ENCODE measurements at regions not wholly inside any gene's neighbourhood (a gene's known extent, or its start where the extent isn't known, plus 50 kb on each side); places are given as distances from the start of the nearest gene placed in this dataset.
"Not testable (repeated sequence)": the region's sequence is repeated elsewhere in the genome, so short reads cannot be mapped to it uniquely, and the experiment has no call there.

DNA sequence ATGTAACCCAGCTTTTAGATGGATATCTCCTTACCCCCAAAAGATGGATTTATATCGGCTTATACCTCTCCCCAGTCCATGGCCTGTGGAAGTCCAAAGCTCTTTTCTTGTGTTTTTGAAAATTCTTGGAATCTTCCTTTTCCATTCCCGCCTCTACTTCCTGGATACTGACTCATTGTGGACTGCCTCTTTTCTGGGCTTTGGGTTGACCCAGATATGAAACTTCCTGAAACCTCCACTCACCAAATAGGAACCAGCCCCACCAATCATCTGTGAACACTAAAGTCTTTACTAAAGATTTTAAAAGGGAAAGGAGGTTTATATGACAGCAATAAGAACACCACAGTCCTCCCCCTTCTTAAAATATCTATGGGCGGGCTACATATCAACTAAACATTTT is 163.4 kb upstream of the SYN3 start:
- DNase-seq (ENCODE audit: low spot score) = no peak

DNA sequence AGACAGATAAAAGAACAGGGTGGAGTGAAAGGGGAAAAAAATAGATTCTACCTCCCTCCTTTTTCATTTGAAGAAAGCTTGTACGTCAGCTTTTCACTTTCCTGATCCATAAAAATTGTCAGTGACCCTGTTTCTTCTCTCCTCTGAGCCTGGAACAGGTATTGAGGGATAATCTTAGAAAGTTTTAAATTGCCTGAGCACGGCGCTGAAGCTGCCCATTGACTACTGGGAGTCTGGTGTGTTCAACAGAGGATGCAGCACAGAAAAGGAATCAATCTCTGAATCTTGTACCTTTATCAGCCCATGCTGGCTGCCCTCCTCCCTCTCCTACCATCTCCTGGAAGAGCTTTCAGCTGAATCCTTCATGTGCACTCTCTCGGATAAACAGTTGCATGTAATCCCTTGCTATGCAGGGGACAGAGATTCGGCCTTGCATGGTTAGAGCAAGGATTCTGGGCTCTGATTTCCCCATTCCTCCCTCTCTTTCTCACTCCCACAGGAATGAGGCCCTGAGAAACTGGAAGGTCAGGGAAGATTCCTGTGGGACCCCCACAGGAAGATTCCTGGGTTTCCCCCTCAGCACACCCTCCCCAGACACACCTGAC is 162.4 kb upstream of the SYN3 start:
- no peak for DNase-seq (ENCODE audit: low spot score)

DNA sequence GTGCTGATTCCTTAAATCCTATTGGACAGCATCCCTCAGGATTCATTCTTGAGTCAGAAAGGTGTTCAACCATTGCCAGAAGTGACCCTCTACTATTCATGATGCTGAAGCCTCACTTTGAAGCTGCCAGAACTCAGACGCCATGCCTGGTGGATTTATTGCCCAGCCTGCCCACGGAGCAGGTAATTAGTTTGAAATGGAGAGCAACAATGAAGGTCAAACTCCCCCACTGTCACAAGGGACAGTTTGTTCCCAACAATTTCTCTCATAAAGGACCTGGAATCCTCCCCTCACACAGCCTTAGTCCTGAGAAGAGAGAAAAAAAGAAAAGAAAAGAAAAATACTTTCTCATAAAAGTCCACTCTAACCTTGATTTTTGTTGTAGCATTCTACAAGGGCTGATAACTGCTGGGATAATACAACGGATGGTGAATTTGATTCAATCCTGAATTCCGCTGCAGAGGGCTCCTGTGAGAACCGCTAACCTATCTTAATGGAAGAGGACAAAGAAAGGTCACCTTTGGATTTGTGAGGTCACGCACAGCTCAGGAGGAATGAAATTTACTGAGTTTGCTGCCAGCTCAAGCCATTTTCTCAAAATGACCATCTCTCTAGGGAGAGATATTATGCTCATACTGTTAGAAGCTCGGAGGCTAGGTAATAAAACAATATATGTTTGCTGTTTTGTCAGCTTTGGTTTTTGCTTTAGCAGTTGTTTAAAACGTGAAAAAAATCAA is 161.6 kb upstream of the SYN3 start:
- DNase-seq (ENCODE audit: low spot score) = no peak

DNA sequence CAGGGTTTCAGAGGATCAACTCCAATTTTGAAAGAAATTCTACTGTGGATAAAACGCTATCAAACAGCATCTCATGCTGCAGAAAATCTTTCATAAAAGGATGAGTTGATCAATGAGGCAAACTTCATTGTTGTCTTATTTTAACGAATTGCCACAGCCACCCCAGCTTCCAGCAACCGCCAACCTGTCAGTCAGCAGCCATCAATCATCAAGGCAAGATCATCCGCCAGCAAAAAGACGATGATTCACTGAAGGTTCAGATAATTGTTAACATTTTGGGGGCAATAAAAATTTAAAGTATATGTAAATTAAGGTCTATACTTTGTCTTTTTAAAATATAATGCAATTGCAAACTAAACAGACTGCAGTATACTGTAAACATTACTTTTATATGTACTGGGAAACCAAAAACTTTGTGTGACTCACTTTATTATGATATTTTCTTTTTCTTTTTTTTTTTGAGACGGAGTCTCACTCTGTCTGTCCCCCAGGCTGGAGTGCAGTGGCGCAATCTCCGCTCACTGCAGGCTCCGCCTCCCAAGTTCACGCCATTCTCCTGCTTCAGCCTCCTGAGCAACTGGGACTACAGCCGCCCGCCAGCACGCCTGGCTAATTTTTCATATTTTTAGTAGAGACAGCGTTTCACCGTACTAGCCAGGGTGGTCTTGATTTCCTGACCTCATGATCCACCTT is 155.3 kb upstream of the SYN3 start:
- DNase-seq (ENCODE audit: low spot score) = no peak

DNA sequence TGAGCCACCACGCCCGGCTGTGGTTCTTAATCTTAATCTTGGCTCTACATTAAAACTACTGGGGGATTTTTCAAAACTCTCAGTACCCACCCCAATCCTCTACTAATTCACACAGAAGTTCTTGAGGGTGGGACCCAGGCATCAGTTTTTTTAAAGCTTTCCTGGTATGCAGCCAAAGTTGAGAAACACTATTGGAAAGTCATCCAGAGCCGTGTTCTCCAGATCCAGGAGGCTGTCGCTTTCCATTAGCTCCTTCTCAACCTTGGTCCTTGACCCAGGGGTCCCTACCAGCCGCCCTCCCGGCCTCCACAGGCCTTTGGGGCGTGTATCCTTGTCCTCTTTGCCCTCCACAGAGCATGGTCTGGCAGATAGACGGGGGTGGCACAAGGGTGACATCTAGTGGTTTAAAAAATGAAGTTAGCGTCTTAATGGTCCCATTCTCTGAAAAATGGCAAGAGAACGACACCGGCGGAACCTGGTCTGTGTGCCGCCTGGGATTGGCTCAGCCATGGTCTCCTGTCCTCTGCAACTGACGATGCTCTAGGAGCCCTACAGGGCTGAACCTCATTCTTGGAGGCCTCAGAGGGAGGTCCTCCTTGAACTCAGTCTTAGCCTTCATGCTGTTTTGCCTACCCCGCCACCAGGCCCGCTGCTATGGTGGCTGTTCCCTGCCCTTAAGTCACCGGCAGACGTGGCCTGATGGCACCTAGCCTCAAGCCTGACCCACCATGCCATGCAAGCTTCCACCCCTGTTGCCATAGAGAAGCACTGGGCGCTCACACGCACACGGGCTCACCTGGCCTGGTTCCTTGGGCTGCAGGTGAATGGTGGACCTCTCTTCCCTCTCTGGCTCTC is 152.0 kb upstream of the SYN3 start:
- peak; percentile 41 for DNase-seq (ENCODE audit: low spot score)

DNA sequence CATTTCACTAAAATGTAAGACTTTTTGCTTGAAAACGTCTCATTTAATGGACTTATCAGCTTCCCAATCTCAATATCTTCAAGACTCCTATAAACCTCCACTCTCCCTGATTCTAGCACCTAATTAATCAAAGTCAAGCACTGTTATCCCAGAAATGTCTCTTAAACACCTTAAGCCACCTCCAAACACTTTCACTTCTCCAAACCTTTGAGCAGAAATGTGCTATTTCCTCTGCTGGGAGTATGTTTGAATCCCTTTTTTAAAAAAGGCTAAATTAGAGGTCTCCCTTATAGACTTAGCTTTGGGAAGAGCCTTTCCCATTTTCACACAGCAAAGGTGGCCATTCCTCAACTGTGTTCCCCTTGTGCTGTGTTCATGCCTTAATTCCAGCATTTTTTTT is 146.2 kb upstream of the SYN3 start:
- no peak for DNase-seq (ENCODE audit: low spot score)

DNA sequence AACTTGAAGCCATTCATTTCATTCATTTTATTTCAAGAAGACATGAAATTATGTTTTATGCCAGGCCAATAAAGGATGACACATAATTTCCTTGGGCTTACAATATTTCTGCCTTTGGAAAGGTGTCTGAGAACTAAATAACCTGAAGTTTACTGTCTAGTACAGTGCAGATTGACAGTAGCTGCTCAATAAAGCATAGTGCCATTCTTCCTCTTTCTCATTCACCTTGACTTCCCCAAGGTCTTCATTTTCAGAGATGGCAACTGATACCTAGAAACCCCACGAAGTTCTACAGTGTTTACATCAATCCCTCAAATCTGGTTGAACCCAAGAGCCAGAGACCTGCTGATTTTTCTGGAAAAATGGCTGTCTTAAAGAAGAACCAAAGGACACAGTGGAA is 144.3 kb upstream of the SYN3 start:
- no peak for DNase-seq (ENCODE audit: low spot score)

DNA sequence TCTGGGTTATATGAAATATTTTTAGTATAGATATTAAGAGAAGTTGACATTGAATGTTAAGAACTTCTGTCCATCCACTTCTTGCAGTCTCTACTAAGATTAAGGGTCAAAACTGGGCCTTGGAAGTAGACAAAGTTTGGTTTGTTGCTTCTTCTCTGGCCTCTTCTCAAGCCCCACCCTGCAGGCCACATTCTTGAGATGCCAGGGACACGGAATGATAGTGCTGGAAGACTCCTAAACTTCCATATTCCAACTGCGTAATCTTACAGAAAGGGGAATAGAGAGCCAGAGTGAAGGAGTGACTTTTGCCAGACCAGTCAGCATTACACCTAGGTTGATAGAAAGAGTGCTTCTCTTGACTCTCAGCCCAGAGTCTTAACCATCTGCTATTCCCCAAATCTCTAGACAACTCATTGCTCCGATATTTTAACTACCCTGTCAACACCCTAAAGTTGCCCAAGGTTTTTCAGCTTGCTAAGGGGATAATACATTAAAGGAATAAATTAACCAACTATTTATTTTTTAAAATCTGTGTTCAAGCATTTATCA is 136.4 kb upstream of the SYN3 start:
- no peak for DNase-seq (ENCODE audit: low spot score)

DNA sequence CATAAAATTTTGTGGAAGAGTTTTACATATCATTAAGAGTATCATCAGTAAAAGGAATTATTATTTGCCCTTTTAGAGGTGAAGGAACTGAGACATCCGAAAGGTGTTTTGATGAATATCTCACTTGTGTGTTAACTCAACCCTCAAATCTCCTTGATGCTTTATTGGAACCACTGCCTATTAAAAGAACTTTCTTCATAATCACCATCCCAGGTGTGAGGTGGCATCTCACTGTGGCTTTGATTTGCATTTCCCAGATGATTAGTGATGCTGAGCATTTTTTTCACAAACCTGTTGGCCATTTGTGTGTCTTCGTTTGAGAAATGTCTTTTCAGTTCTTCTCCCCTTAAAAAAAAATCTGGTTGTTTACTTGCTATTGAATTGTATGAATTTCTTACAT is 134.0 kb upstream of the SYN3 start:
- no peak for DNase-seq (ENCODE audit: low spot score)

DNA sequence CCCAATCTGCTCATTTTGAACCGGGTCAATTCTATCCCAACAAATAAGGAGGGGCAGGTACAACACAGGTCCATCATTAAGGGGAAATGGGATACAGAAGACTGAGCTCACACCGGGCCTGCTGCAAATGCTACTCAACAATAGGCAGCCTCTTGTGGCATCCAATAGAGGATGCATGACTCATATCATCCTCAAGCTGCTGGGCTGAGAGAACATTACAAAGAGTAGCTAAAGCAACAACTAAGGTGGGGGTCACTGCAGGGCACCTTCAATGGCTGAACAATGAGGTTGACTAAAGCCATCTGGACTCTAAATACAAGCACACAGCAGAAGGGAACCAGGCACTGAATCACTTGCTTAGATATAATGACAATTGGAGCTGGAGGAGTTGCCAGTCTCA is 130.1 kb upstream of the SYN3 start:
- DNase-seq (ENCODE audit: low spot score) = no peak

DNA sequence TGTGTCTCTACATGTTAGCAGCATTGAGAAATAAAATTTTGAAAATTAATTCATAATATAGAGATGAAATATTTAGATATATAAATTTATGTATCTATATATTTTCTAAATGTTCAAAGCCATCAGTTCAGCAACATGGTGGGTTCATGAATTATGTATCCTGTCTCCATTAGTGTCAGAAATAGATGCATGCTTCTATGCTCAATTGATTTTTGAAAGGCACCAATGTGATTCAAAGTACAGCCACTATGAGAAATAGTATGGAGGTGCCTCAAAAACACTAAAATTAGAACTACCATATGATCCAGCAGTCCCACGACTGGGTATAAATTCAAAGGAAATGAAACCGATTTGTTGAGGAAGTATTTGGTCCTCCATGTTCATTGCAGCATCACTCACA is 128.6 kb upstream of the SYN3 start:
- no peak for DNase-seq (ENCODE audit: low spot score)

DNA sequence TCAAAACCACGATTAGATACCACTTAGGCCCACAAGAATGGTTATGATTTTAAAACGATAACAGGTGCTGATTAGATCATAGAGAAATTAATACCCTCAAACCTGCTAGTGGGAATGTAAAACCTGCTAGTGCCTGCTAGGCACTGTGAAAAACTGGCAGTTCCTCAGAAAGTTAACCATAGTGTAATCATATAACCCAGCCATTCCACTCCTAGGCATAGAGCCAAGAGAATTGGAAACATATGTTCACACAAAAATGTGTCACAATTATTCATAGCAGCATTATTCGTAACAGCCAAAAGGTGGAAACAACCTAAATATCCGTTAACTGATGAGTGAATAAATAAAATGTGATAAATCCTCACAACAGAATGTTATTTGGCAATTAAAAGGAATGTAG is 122.2 kb upstream of the SYN3 start:
- no peak for DNase-seq (ENCODE audit: low spot score)

DNA sequence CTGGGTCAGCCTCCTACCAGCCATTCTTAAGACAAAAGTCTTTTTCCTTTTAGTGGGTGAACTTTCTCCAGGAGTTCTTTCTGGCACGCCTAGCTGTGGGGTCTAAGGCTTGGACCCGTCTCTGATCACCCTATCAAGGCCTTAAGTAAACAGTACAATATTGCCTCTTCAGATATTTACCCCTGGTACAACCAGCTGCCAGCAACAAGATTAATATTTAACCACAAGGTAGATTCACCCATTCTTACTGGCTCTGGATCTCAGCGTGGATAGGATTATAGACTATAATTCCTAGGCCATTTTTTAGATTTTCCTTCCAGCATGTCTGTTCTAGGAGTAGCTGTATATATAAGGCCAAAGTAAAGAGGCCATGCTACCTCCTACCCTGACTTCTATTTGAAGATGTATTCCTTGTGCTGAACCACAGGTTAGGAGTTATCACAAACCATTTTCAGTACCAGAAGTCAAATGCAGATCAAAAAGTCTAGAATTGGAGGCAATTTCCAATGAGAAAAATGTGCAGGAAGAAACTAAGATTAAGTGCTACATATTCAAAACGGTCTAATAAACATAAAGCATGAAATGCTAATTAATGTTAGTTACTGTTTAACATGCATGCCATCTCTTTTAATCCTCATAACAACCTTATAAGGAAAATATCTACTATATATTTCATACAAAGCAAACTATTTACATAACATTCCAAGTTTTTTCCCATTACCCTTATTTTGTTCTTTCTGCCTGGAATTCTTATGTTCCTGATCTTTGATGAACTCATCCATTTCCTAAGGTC is 110.0 kb upstream of the SYN3 start:
- no peak for DNase-seq (ENCODE audit: low spot score)

DNA sequence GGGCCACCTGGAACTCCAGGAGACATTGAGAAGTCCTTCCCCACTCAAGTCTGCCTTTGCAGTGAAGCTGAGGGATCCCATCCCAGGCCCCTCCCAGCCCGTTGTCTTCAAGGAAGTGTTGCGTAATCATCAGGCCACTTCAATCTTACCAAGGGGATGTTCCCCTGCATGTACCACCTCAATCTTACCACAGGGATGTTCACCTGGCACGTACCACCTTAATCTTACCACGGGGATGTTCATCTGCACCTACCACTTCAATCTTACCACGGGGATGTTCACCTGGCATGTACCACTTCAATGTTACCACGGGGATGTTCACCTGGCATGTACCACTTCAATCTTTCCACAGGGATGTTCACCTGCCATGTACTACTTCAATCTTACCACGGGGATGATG is 108.0 kb upstream of the SYN3 start:
- DNase-seq (ENCODE audit: low spot score) = no peak

DNA sequence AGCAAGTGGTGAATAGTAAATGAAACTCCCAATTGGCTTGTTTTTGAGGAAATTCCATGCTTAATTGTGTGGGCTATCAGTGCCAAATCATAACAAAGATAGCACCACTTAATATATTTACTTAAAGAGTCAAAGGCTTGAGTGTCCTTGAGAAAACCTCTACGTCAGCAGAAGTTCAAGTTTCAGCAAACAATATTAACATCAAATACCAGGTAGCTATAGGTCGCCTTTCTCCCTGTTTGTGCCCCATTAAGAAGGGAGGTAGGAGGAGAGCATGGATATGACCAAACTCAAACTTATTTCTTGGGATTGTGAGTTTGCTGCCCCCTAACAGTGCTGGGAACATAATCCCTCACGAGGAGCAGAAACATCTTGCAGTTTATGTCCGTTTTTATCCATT is 105.6 kb upstream of the SYN3 start:
- DNase-seq (ENCODE audit: low spot score) = no peak

DNA sequence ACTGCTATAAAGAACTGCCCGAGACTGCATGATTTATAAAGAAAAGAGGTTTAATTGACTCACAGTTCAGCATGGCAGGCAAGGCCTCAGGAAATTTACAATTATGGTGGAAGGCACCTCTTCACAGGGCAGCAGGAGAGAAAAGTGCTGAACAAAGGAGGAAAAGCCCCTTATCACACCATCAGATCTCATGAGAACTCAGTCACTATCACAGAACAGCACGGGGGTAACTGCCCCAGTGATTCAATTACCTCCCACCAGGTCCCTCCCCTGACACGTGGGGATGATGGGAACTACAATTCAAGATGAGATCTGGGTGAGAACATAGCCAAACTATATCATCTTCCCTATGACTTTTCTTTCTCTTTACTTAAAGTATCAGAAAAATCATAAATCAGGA is 104.0 kb upstream of the SYN3 start:
- DNase-seq (ENCODE audit: low spot score) = no peak

DNA sequence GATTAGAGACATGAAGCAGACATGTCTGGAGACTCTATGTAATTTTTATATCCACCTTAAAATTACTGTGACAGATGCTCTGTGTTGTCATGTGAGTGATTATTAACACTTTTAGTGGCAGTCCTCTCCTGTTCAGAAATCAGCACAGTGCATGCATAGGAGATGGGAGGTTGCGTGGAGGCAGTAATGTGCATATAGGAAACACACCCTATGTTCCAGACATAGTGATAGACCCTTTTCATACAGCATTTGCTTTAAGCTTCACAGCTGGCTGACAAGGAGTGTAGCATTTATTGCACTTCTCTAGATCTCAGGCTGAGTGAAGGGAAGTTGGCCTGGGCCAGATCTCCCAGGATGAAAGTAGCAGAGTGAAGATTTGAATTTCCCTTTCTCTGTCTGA is 102.3 kb upstream of the SYN3 start:
- DNase-seq (ENCODE audit: low spot score) = no peak

DNA sequence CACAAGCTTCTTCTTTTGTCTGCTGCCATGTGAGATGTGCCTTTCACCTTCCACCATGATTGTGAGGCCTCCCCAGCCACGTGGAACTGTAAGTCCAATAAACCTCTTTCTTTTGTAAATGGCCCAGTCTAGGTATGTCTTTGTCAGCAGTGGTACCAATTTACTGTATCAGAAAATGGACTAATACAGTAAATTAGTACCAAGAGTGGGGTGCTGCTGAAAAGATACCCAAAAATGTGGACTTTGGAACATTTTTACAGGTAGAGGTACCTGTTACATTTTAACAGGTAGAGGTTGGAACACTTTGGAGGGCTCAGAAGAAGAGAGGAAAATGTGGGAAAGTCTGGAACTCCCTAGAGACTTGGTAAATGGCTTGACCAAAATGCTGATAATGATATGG is 96.8 kb upstream of the SYN3 start:
- not testable (repeated sequence) for DNase-seq (ENCODE audit: low spot score)

DNA sequence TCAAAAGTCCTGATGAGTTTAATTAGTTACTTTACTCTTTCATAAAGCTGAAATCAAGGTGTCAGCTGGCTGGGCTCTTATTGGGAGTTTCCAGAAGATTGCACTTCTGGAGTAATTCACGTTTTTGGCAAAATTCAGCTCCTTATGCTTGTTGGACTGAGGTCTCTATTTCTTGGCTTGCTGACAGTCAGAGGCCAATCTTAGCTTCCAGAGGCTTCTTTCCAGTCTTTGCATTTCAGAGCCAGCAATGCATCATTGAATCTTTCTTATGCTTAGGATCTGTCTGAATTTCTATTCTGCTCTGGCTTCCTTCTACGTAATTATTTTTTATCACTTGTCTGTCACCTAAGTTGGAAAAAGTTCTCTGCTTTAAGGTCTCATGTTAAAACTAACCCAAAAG is 91.4 kb upstream of the SYN3 start:
- no peak for DNase-seq (ENCODE audit: low spot score)

DNA sequence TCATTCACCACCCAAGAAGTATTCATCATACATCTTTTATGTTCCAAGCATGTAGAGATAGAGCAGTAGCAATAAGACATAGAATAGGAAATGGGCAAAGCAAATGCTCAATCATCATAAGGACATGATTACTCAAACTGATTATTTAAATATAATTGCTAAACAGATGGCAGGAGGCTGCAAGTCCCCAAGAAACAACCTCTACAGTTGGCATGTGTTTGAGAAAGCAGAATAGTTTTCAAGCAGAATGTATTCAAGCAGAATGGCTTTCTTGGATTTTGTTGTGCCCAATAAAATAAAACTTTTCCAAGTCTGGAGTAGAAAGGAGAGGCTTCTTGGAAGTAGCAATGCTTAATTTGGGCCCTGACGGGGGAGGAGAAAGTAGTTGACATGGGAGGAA is 86.5 kb upstream of the SYN3 start:
- DNase-seq (ENCODE audit: low spot score) = no peak

DNA sequence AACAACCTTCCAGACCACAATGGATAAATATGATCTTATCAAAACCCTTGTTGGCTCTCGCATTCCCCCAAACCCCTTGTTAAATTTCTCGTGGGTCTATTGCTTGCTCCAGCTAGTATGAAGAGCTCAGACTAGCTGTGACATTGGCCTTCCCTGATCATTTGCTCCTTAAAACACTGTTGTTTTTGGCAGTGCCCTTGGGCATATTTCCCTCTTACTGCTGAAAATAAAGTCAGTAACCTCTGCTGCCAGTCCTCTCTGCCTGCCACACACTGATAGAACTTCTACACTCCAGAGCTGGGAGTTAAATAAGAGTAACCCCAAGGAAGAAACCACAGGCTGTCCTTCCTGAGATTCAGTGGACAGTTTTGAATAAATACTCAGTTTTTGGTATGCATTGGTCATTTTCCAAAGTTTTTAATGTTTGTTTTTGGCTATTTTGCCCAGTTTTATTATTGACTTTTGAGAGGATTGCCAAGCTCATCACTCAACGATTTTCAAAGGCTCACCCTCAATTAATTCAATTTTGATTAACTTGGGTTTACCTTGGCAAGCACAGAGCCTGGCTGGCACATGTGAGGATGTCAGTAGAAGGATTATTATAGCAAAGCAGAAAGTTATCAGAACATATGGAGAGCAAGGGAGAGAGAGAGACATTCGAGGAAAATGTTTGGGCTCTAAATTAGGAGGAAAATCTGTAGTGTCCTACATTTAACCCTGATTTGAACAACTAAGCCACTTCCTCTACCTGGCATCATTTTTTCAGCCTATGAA is 84.3 kb upstream of the SYN3 start:
- no peak for DNase-seq (ENCODE audit: low spot score)
